ENCODE measurements at regions not wholly inside any gene's neighbourhood (a gene's known extent, or its start where the extent isn't known, plus 50 kb on each side); places are given as distances from the start of the nearest gene placed in this dataset.

GRCh38 chr7:13420726-13421125, 568.7 kb downstream of the ETV1 start:
- no peak for TF ChIP-seq ZNF274 (IDR thresholded peaks at IDR 0.05; ENCODE audit: low read depth, low read length)
- TF ChIP-seq SUZ12 (IDR thresholded peaks at IDR 0.05; ENCODE audit: extremely low read depth, insufficient read depth, insufficient read length), result no peak
